ENCODE measurements at regions not wholly inside any gene's neighbourhood (a gene's known extent, or its start where the extent isn't known, plus 50 kb on each side); places are given as distances from the start of the nearest gene placed in this dataset.

GRCh38 chr6:130628862-130629261 is 198.3 kb upstream of the SMLR1 start:
- H4K20me1 ChIP-seq (ENCODE audit: insufficient read depth, low read length): no peaks in the 10 kb centered on the region
- no peak overlapping the region for H2AFZ ChIP-seq (ENCODE audit: low read depth, low read length)
- H3K4me1 ChIP-seq (ENCODE audit: insufficient read depth, low read length): no peaks in the 10 kb centered on the region
- no peaks in the 10 kb centered on the region for H3K9me3 ChIP-seq (ENCODE audit: insufficient read depth, low read length, severe bottlenecking)
- H3K36me3 ChIP-seq (ENCODE audit: insufficient read depth, low read length): no peaks in the 10 kb centered on the region
- H3K9ac ChIP-seq (ENCODE audit: low read depth, low read length): no peak overlapping the region
- H3K27me3 ChIP-seq (ENCODE audit: insufficient read depth, low read length, poor library complexity): no peaks in the 10 kb centered on the region
- no peak overlapping the region for H3K4me2 ChIP-seq (ENCODE audit: insufficient read depth, low read length)
- H3K4me3 ChIP-seq (ENCODE audit: low read depth in 1 of 2, low read length in 2 of 2): no peak overlapping the region
- ATAC-seq (ENCODE audit: insufficient read depth, low read depth) (no peak), DNase-seq (no peak)
- no peaks in the 10 kb centered on the region for H3K79me2 ChIP-seq (ENCODE audit: insufficient read depth, low read length)
- TF ChIP-seq EZH2 (IDR thresholded peaks at IDR 0.05; ENCODE audit: borderline replicate concordance, low read depth, low read length, severe bottlenecking) (no peak), CTCF (IDR thresholded peaks at IDR 0.05; ENCODE audit: borderline replicate concordance, extremely low read depth, low read length, poor library complexity, severe bottlenecking) (no peak)
- no peak overlapping the region for H3K27ac ChIP-seq (ENCODE audit: low read length)

GRCh38 chr6:130629640-130630039 is 197.6 kb upstream of the SMLR1 start:
- Histone ChIP-seq H3K79me2 (ENCODE audit: insufficient read depth, low read length) (no peaks in the 10 kb centered on the region), H2AFZ (ENCODE audit: low read depth, low read length) (no peak overlapping the region), H3K4me2 (ENCODE audit: insufficient read depth, low read length) (no peak overlapping the region), H3K27me3 (ENCODE audit: insufficient read depth, low read length, poor library complexity) (no peaks in the 10 kb centered on the region), H3K27ac (ENCODE audit: low read length) (no peak overlapping the region), H3K4me1 (ENCODE audit: insufficient read depth, low read length) (no peaks in the 10 kb centered on the region), H4K20me1 (ENCODE audit: insufficient read depth, low read length) (no peaks in the 10 kb centered on the region), H3K9me3 (ENCODE audit: insufficient read depth, low read length, severe bottlenecking) (no peaks in the 10 kb centered on the region), H3K4me3 (ENCODE audit: low read depth in 1 of 2, low read length in 2 of 2) (no peak overlapping the region), H3K9ac (ENCODE audit: low read depth, low read length) (no peak overlapping the region), H3K36me3 (ENCODE audit: insufficient read depth, low read length) (no peaks in the 10 kb centered on the region)
- TF ChIP-seq EZH2 (IDR thresholded peaks at IDR 0.05; ENCODE audit: borderline replicate concordance, low read depth, low read length, severe bottlenecking) (no peak), CTCF (IDR thresholded peaks at IDR 0.05; ENCODE audit: borderline replicate concordance, extremely low read depth, low read length, poor library complexity, severe bottlenecking) (no peak)
- no peak for ATAC-seq (ENCODE audit: insufficient read depth, low read depth)
- no peak for DNase-seq

- Histone ChIP-seq H4K20me1 (ENCODE audit: insufficient read depth, low read length) (no peaks in the 10 kb centered on the region), H2AFZ (ENCODE audit: low read depth, low read length) (no peak overlapping the region), H3K4me2 (ENCODE audit: insufficient read depth, low read length) (no peak overlapping the region), H3K79me2 (ENCODE audit: insufficient read depth, low read length) (no peaks in the 10 kb centered on the region), H3K27me3 (ENCODE audit: insufficient read depth, low read length, poor library complexity) (no peaks in the 10 kb centered on the region), H3K27ac (ENCODE audit: low read length) (no peak overlapping the region), H3K9me3 (ENCODE audit: insufficient read depth, low read length, severe bottlenecking) (no peaks in the 10 kb centered on the region), H3K4me3 (ENCODE audit: low read depth in 1 of 2, low read length in 2 of 2) (no peak overlapping the region), H3K4me1 (ENCODE audit: insufficient read depth, low read length) (no peaks in the 10 kb centered on the region), H3K9ac (ENCODE audit: low read depth, low read length) (no peak overlapping the region), H3K36me3 (ENCODE audit: insufficient read depth, low read length) (no peaks in the 10 kb centered on the region)
- DNase-seq: no peak
- no peak for TF ChIP-seq CTCF (IDR thresholded peaks at IDR 0.05; ENCODE audit: borderline replicate concordance, extremely low read depth, low read length, poor library complexity, severe bottlenecking)
- no peak for TF ChIP-seq EZH2 (IDR thresholded peaks at IDR 0.05; ENCODE audit: borderline replicate concordance, low read depth, low read length, severe bottlenecking)
- ATAC-seq (ENCODE audit: insufficient read depth, low read depth): no peak
Measured at GRCh38 chr6:130632277-130632676, 194.9 kb upstream of the SMLR1 start.

GRCh38 chr6:130632897-130633296 is 194.3 kb upstream of the SMLR1 start:
- no peaks in the 10 kb centered on the region for H4K20me1 ChIP-seq (ENCODE audit: insufficient read depth, low read length)
- no peak overlapping the region for H2AFZ ChIP-seq (ENCODE audit: low read depth, low read length)
- no peak for ATAC-seq (ENCODE audit: insufficient read depth, low read depth)
- no peaks in the 10 kb centered on the region for H3K36me3 ChIP-seq (ENCODE audit: insufficient read depth, low read length)
- H3K27me3 ChIP-seq (ENCODE audit: insufficient read depth, low read length, poor library complexity): no peaks in the 10 kb centered on the region
- H3K27ac ChIP-seq (ENCODE audit: low read length): no peak overlapping the region
- H3K4me3 ChIP-seq (ENCODE audit: low read depth in 1 of 2, low read length in 2 of 2): no peak overlapping the region
- H3K9ac ChIP-seq (ENCODE audit: low read depth, low read length): no peak overlapping the region
- no peaks in the 10 kb centered on the region for H3K9me3 ChIP-seq (ENCODE audit: insufficient read depth, low read length, severe bottlenecking)
- H3K79me2 ChIP-seq (ENCODE audit: insufficient read depth, low read length): no peaks in the 10 kb centered on the region
- DNase-seq: no peak
- no peak for TF ChIP-seq EZH2 (IDR thresholded peaks at IDR 0.05; ENCODE audit: borderline replicate concordance, low read depth, low read length, severe bottlenecking)
- TF ChIP-seq CTCF (IDR thresholded peaks at IDR 0.05; ENCODE audit: borderline replicate concordance, extremely low read depth, low read length, poor library complexity, severe bottlenecking): no peak
- no peak overlapping the region for H3K4me2 ChIP-seq (ENCODE audit: insufficient read depth, low read length)
- no peaks in the 10 kb centered on the region for H3K4me1 ChIP-seq (ENCODE audit: insufficient read depth, low read length)
